Neural cell (in vitro differentiated cells): ENCODE measurements at regions not wholly inside any gene's neighbourhood (a gene's known extent, or its start where the extent isn't known, plus 50 kb on each side); places are given as distances from the start of the nearest gene placed in this dataset.

ENCODE experiments used
- H2AFZ ChIP-seq: fragments of 200-600, 300-800 bp; sonication (generic), shearing (Covaris generic); 2 replicates; pipeline ENCODE4 v1.6.0; 2014; ENCODE audit warnings: low read depth, mild to moderate bottlenecking, antibody characterized with exemption, low read length, moderate library complexity
- H3F3A ChIP-seq: fragments of 200-600 bp; shearing (Covaris generic); 2 replicates; pipeline ENCODE4 v1.6.1; 2016; ENCODE audit warnings: mild to moderate bottlenecking, moderate library complexity, mixed read lengths, antibody characterized with exemption, low read length; ENCODE audit not compliant: insufficient read depth, poor library complexity, severe bottlenecking
- H3K27ac ChIP-seq: fragments of 200-600, 300-800 bp; sonication (generic), shearing (Covaris generic); 2 replicates; pipeline ENCODE4 v1.5.1; 2014; ENCODE audit warnings: mild to moderate bottlenecking, low read length, moderate library complexity
- H3K27me3 ChIP-seq: fragments of 300-800, 200-600 bp; sonication (generic), shearing (Covaris generic); 2 replicates; pipeline ENCODE4 v1.6.0; 2014; ENCODE audit warnings: mild to moderate bottlenecking, low read depth, low read length, moderate library complexity; ENCODE audit not compliant: insufficient read depth
- H3K36me3 ChIP-seq: fragments of 300-800, 200-600 bp; sonication (generic), shearing (Covaris generic); 2 replicates; pipeline ENCODE4 v1.5.1; 2014; ENCODE audit warnings: mild to moderate bottlenecking, antibody characterized with exemption, low read length, moderate library complexity; ENCODE audit not compliant: insufficient read depth
- H3K4me2 ChIP-seq: fragments of 300-800, 200-600 bp; sonication (generic), shearing (Covaris generic); 2 replicates; pipeline ENCODE4 v1.6.0; 2014; ENCODE audit warnings: mild to moderate bottlenecking, low read length
- H3K4me3 ChIP-seq: fragments of 300-800, 200-600 bp; sonication (generic), shearing (Covaris generic); 2 replicates; pipeline ENCODE4 v1.5.1; 2014; ENCODE audit warnings: mild to moderate bottlenecking, low read length, moderate library complexity
- H3K79me2 ChIP-seq: fragments of 200-600 bp; shearing (Covaris generic); replicated peaks from 2 replicates; pipeline ENCODE4 v1.6.0; 2014; ENCODE audit warnings: mild to moderate bottlenecking, low read length, moderate library complexity; ENCODE audit not compliant: insufficient read depth
- H3K9ac ChIP-seq: fragments of 300-800, 200-600 bp; sonication (generic), shearing (Covaris generic); 2 replicates; pipeline ENCODE4 v1.6.1; 2016; ENCODE audit warnings: mild to moderate bottlenecking, low read length, mixed read lengths
- H3K9me2 ChIP-seq: fragments of 200-600 bp; shearing (Covaris generic); 2 replicates; pipeline ENCODE4 v1.6.1; 2016; ENCODE audit warnings: mild to moderate bottlenecking, low read length, mixed read lengths; ENCODE audit not compliant: insufficient read depth
- H3K9me3 ChIP-seq: fragments of 200-600, 300-800 bp; sonication (generic), shearing (Covaris generic); 2 replicates; pipeline ENCODE4 v1.6.1; 2016; ENCODE audit warnings: mild to moderate bottlenecking, mixed run types, low read length, moderate library complexity, mixed read lengths
- H4K20me1 ChIP-seq: fragments of 200-600 bp; shearing (Covaris generic); 2 replicates; pipeline ENCODE4 v1.6.1; 2016; ENCODE audit warnings: mild to moderate bottlenecking, mixed run types; ENCODE audit not compliant: insufficient read depth
- CTCF ChIP-seq: fragments of 450-650 bp; IDR thresholded peaks from 2 replicates; pipeline ENCODE4 v1.5.1; 2014; ENCODE audit warnings: antibody characterized with exemption, mild to moderate bottlenecking, moderate library complexity; ENCODE audit not compliant: poor library complexity, severe bottlenecking
- EP300 ChIP-seq: fragments of 450-650 bp; conservative IDR thresholded peaks from 2 replicates; pipeline ENCODE4 v1.6.1; 2014; ENCODE audit warnings: antibody characterized with exemption, mild to moderate bottlenecking, moderate library complexity; ENCODE audit not compliant: poor library complexity, severe bottlenecking
- EZH2 ChIP-seq: fragments of 200-600, 300-800 bp; shearing (Covaris generic), sonication (generic); IDR thresholded peaks from 2 replicates; pipeline ENCODE4 v1.6.1; 2014; ENCODE audit warnings: antibody characterized with exemption, low read length, borderline replicate concordance, mild to moderate bottlenecking; ENCODE audit not compliant: insufficient read depth, poor library complexity, severe bottlenecking
- MXI1 ChIP-seq: fragments of 450-650 bp; conservative IDR thresholded peaks from 2 replicates; pipeline ENCODE4 v1.6.1; 2014; ENCODE audit warnings: antibody characterized with exemption, mild to moderate bottlenecking; ENCODE audit not compliant: poor library complexity, severe bottlenecking
- POLR2AphosphoS5 ChIP-seq: IDR thresholded peaks from 2 replicates; pipeline ENCODE4 v1.6.1; 2012
- RAD21 ChIP-seq: fragments of 450-650 bp; conservative IDR thresholded peaks from 2 replicates; pipeline ENCODE4 v1.6.1; 2014; ENCODE audit warnings: antibody characterized with exemption, mild to moderate bottlenecking, moderate library complexity
- REST ChIP-seq: IDR thresholded peaks from 2 replicates; pipeline ENCODE4 v1.6.1; 2012; ENCODE audit warnings: borderline replicate concordance
- SMC3 ChIP-seq: fragments of 450-650 bp; conservative IDR thresholded peaks from 2 replicates; pipeline ENCODE4 v1.6.1; 2014; ENCODE audit warnings: antibody characterized with exemption, mild to moderate bottlenecking, moderate library complexity; ENCODE audit not compliant: poor library complexity
- TAF1 ChIP-seq: IDR thresholded peaks from 2 replicates; pipeline ENCODE4 v1.6.1; 2012; ENCODE audit warnings: low read depth

- no peaks in the 10 kb centered on the region for H4K20me1 ChIP-seq
- H3K9me3 ChIP-seq = no peaks in the 10 kb centered on the region
- H3K79me2 ChIP-seq = no peaks in the 10 kb centered on the region
- H3K36me3 ChIP-seq = no peaks in the 10 kb centered on the region
- H3K27ac ChIP-seq = no peak overlapping the region
- H3K9me2 ChIP-seq = no peaks in the 10 kb centered on the region
- H3K4me2 ChIP-seq = no peak overlapping the region
- no peak overlapping the region for H2AFZ ChIP-seq
- TF ChIP-seq TAF1 = no peak
- TF ChIP-seq SMC3 = no peak
- no peak for TF ChIP-seq POLR2AphosphoS5
- no peak for TF ChIP-seq CTCF
- no peak for TF ChIP-seq REST
- TF ChIP-seq EP300 = no peak
- no peak for TF ChIP-seq EZH2
- no peak for TF ChIP-seq RAD21
- no peak for TF ChIP-seq MXI1
- no peaks in the 10 kb centered on the region for H3K27me3 ChIP-seq
- H3K4me3 ChIP-seq = no peak overlapping the region
- no peak overlapping the region for H3K9ac ChIP-seq
- H3F3A ChIP-seq = no peaks in the 10 kb centered on the region
Measured at GRCh38 chr1:219805191-219805590, 123.2 kb downstream of the SLC30A10 start.

- Histone ChIP-seq H3K27me3 (no peaks in the 10 kb centered on the region), H3F3A (no peaks in the 10 kb centered on the region), H3K4me2 (no peak overlapping the region), H3K9me2 (no peaks in the 10 kb centered on the region), H2AFZ (no peak overlapping the region), H3K36me3 (no peaks in the 10 kb centered on the region), H3K9me3 (no peaks in the 10 kb centered on the region), H3K79me2 (no peaks in the 10 kb centered on the region), H3K27ac (no peak overlapping the region), H4K20me1 (no peaks in the 10 kb centered on the region), H3K4me3 (no peak overlapping the region), H3K9ac (no peak overlapping the region)
- no peak for TF ChIP-seq EZH2
- TF ChIP-seq RAD21 = no peak
- no peak for TF ChIP-seq CTCF
- no peak for TF ChIP-seq EP300
- TF ChIP-seq REST = no peak
- TF ChIP-seq POLR2AphosphoS5 = no peak
- TF ChIP-seq SMC3 = no peak
- no peak for TF ChIP-seq MXI1
- no peak for TF ChIP-seq TAF1
Measured at GRCh38 chr1:219801156-219801820, 127.1 kb downstream of the SLC30A10 start.
